Osteoblast (primary cell): ENCODE measurements at regions not wholly inside any gene's neighbourhood (a gene's known extent, or its start where the extent isn't known, plus 50 kb on each side); places are given as distances from the start of the nearest gene placed in this dataset.

Source experiments
- DNase-seq: peaks from one replicate; pipeline ENCODE4 v3.0.0; 2011; ENCODE audit warnings: low spot score, mixed read lengths; ENCODE audit not compliant: insufficient read length; ENCODE audit errors: missing footprints
- H2AFZ ChIP-seq: 2 replicates; pipeline ENCODE4 v1.6.0; 2011; ENCODE audit warnings: mild to moderate bottlenecking, low read length
- H3K27ac ChIP-seq: 2 replicates; pipeline ENCODE4 v1.5.1; 2011; ENCODE audit warnings: mild to moderate bottlenecking, low read depth, low read length, moderate library complexity
- H3K27me3 ChIP-seq: 2 replicates; pipeline ENCODE4 v1.6.0; 2012; ENCODE audit warnings: mild to moderate bottlenecking, control low read depth, inconsistent platforms, low read length, moderate library complexity; ENCODE audit not compliant: insufficient read depth
- H3K36me3 ChIP-seq: 2 replicates; pipeline ENCODE4 v1.5.1; 2011; ENCODE audit warnings: mild to moderate bottlenecking, low read length, control low read depth, moderate library complexity; ENCODE audit not compliant: insufficient read depth
- H3K4me1 ChIP-seq: 2 replicates; pipeline ENCODE4 v1.5.1; 2011; ENCODE audit warnings: mild to moderate bottlenecking, low read length, control low read depth, moderate library complexity; ENCODE audit not compliant: insufficient read depth
- H3K4me2 ChIP-seq: 2 replicates; pipeline ENCODE4 v1.6.0; 2011; ENCODE audit warnings: mild to moderate bottlenecking, low read length; ENCODE audit not compliant: insufficient read depth
- H3K4me3 ChIP-seq: fragments of 200-600 bp; sonication (generic); 3 replicates; pipeline ENCODE4 v1.5.1; 2012; ENCODE audit warnings: mild to moderate bottlenecking, low read length, inconsistent platforms; ENCODE audit not compliant: insufficient read depth
- H3K79me2 ChIP-seq: 2 replicates; pipeline ENCODE4 v1.6.0; 2012; ENCODE audit warnings: mild to moderate bottlenecking, low read length, control low read depth, inconsistent platforms; ENCODE audit not compliant: insufficient read depth
- H3K9me3 ChIP-seq: 2 replicates; pipeline ENCODE4 v1.5.1; 2011; ENCODE audit warnings: low read depth, low read length, control low read depth
- H4K20me1 ChIP-seq: 2 replicates; pipeline ENCODE4 v1.6.0; 2012; ENCODE audit warnings: mild to moderate bottlenecking, low read length, control low read depth; ENCODE audit not compliant: insufficient read depth
- CTCF ChIP-seq: IDR thresholded peaks from 2 replicates; pipeline ENCODE4 v1.5.1; 2011; ENCODE audit warnings: mild to moderate bottlenecking, low read depth, low read length, moderate library complexity; ENCODE audit errors: extremely low read depth

DNA sequence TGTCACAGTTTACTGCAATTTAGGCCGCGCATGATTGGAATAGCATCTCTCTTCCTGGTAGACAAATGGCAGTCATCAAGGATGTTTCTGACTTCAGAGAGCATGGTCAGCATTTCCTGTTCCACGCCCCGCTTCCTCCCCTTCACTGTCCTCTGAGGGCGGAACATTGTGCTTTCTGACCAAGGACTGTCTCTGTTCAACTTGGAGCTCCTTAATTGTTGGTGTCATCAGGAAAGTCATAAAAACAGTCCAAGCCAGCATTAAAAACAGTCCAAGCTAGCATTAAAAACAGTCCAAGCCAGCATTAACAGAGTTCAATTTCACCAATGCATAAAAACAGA lies 301.3 kb upstream of the IRX4 start:
- no peak for TF ChIP-seq CTCF
- Histone ChIP-seq H3K9me3 (no peaks in the 10 kb centered on the region), H4K20me1 (no peaks in the 10 kb centered on the region), H2AFZ (no peak overlapping the region), H3K4me1 (no peaks in the 10 kb centered on the region), H3K27ac (no peak overlapping the region), H3K27me3 (no peaks in the 10 kb centered on the region), H3K4me3 (no peak overlapping the region), H3K4me2 (no peak overlapping the region), H3K79me2 (no peaks in the 10 kb centered on the region), H3K36me3 (no peaks in the 10 kb centered on the region)
- no peak for DNase-seq

DNA sequence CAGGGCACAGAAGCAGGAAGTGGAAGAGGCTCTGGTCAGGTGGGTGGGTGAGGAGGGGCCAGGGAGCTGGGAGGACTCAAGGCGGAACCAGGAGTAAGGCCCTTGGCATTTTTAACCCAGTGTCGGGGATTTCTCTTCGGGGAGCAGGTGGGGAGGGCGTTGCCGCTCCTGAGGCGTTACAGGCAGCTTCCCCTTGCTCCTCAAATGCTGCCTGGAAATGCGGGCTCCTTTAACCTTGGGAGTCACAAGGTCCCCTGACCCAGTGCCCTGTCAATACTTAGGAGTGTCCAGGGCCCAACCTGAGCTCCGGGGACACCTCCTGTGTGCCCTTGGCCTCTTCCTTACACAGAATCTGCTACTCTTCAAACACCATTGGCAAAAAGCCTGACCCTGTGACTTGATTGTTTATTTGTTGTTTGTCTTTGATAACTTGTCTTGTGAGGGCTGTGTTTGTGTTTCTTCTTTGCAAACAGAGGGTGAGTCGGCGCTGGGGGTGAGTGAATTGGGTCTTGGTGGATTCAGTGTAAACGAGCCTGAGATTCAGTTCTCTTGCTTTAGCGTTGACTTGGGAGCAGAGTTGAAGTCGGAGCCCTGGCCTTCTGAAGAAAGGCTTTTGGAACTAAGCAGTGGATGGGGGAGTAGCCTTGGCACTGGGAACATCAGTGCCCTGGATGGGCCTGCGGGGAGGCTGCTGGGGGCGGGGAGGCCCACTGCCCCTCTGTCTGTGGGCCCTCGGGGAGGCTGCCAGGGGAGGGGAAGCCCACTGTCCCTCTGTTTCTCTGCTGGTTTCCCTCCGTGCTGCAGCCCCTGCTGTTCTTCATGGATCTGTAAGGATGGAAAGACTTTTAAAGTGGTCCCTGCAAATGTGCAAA lies 300.7 kb upstream of the IRX4 start:
- H3K4me1 ChIP-seq, result no peaks in the 10 kb centered on the region
- no peaks in the 10 kb centered on the region for H3K9me3 ChIP-seq
- no peaks in the 10 kb centered on the region for H3K36me3 ChIP-seq
- H3K27me3 ChIP-seq, result no peaks in the 10 kb centered on the region
- no peak overlapping the region for H3K27ac ChIP-seq
- H3K4me2 ChIP-seq, result no peak overlapping the region
- H3K4me3 ChIP-seq, result no peak overlapping the region
- no peak for TF ChIP-seq CTCF
- no peaks in the 10 kb centered on the region for H3K79me2 ChIP-seq
- DNase-seq, result peak; percentile 56
- no peaks in the 10 kb centered on the region for H4K20me1 ChIP-seq
- no peak overlapping the region for H2AFZ ChIP-seq

DNA sequence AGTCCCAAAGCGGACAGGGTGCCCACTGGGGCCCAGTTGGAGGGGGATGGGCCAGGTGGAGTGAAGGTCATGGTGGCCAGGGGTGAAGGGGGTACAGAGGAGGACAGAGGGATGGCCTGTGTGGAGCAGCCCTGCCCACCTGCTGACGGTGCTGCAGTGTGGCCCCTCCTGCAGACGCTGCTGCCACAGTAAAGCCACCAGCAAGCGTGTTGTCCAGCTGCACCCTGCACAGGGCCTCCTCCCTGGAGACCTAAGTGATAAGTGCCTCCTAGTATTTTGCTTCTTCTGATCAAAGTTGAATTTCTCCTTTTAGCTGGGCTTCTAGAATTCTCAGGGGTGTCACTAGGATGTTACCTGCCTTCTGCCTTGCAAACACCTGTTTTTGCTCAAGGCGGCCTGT lies 299.3 kb upstream of the IRX4 start:
- no peak overlapping the region for H3K27ac ChIP-seq
- no peak overlapping the region for H3K4me3 ChIP-seq
- peak; percentile 11 for DNase-seq
- H3K4me1 ChIP-seq, result no peaks in the 10 kb centered on the region
- H3K9me3 ChIP-seq, result no peaks in the 10 kb centered on the region
- H3K27me3 ChIP-seq, result no peaks in the 10 kb centered on the region
- H3K36me3 ChIP-seq, result no peaks in the 10 kb centered on the region
- H3K79me2 ChIP-seq, result no peaks in the 10 kb centered on the region
- no peak overlapping the region for H3K4me2 ChIP-seq
- no peak overlapping the region for H2AFZ ChIP-seq
- H4K20me1 ChIP-seq, result no peaks in the 10 kb centered on the region
- no peak for TF ChIP-seq CTCF

- Histone ChIP-seq H3K36me3 (no peaks in the 10 kb centered on the region), H3K4me1 (no peaks in the 10 kb centered on the region), H4K20me1 (no peaks in the 10 kb centered on the region), H3K27ac (no peak overlapping the region), H3K9me3 (no peaks in the 10 kb centered on the region), H3K79me2 (no peaks in the 10 kb centered on the region), H3K4me3 (no peak overlapping the region), H3K27me3 (no peaks in the 10 kb centered on the region), H2AFZ (no peak overlapping the region), H3K4me2 (no peak overlapping the region)
- no peak for TF ChIP-seq CTCF
- no peak for DNase-seq
Observed at GRCh38 chr5:2181557-2181956, 298.8 kb upstream of the IRX4 start.
